Cardiac muscle cell (in vitro differentiated cells and primary cell): ENCODE measurements at regions not wholly inside any gene's neighbourhood (a gene's known extent, or its start where the extent isn't known, plus 50 kb on each side); places are given as distances from the start of the nearest gene placed in this dataset.

ENCODE experiments used
- DNase-seq, 2 donors: peaks; one replicate each; pipeline versions ENCODE4 v3.0.0 to v3.0.0-alpha.2; 2010 to 2017; ENCODE audit warnings: low read depth in 1 of 2, low spot score in 1 of 2
- H3K27ac ChIP-seq: fragments of 200-600 bp; sonication (generic); 2 replicates; pipeline ENCODE4 v1.5.1; 2016
- H3K27me3 ChIP-seq: fragments of 200-600 bp; sonication (generic); 2 replicates; pipeline ENCODE4 v1.6.0; 2016; ENCODE audit warnings: control low read depth
- H3K36me3 ChIP-seq: fragments of 200-600 bp; sonication (generic); 2 replicates; pipeline ENCODE4 v1.5.1; 2016; ENCODE audit warnings: control low read depth
- H3K4me1 ChIP-seq: fragments of 200-600 bp; sonication (generic); 2 replicates; pipeline ENCODE4 v1.8.1; 2017; ENCODE audit warnings: low read depth, mild to moderate bottlenecking, mixed run types
- H3K4me3 ChIP-seq: fragments of 200-600 bp; sonication (generic); 2 replicates; pipeline ENCODE4 v1.5.1; 2016; ENCODE audit warnings: mild to moderate bottlenecking
- H3K9me3 ChIP-seq: fragments of 200-600 bp; sonication (generic); 2 replicates; pipeline ENCODE4 v1.5.1; 2017; ENCODE audit warnings: low read depth, mild to moderate bottlenecking, control low read depth
- CTCF ChIP-seq: IDR thresholded peaks from 2 replicates; pipeline ENCODE4 v1.5.1; 2012; ENCODE audit warnings: low read depth, mild to moderate bottlenecking, low read length

- Histone ChIP-seq H3K9me3 (no peaks in the 10 kb centered on the region), H3K4me1 (no peaks in the 10 kb centered on the region), H3K27me3 (no peaks in the 10 kb centered on the region), H3K4me3 (no peak overlapping the region), H3K27ac (no peak overlapping the region), H3K36me3 (no peaks in the 10 kb centered on the region)
- no peak for TF ChIP-seq CTCF
- no peak for DNase-seq
These were observed 1142.1 kb upstream of the CADM2 start for GRCh38 chr3:83816653-83817052.

GRCh38 chr3:83821506-83821905, 1137.3 kb upstream of the CADM2 start:
- Histone ChIP-seq H3K27ac (no peak overlapping the region), H3K9me3 (no peaks in the 10 kb centered on the region), H3K27me3 (no peaks in the 10 kb centered on the region), H3K4me3 (no peak overlapping the region), H3K4me1 (no peaks in the 10 kb centered on the region), H3K36me3 (no peaks in the 10 kb centered on the region)
- DNase-seq: no peak
- TF ChIP-seq CTCF: no peak

GRCh38 chr3:83823095-83823494, 1135.7 kb upstream of the CADM2 start:
- TF ChIP-seq CTCF: no peak

GRCh38 chr3:83835040-83835439, 1123.7 kb upstream of the CADM2 start:
- Histone ChIP-seq H3K4me3 (no peak overlapping the region), H3K9me3 (no peaks in the 10 kb centered on the region), H3K36me3 (no peaks in the 10 kb centered on the region), H3K4me1 (no peaks in the 10 kb centered on the region), H3K27ac (no peak overlapping the region), H3K27me3 (no peaks in the 10 kb centered on the region)
- DNase-seq: no peak
- TF ChIP-seq CTCF: no peak

More at GRCh38 chr3:83823095-83823494, 1135.7 kb upstream of the CADM2 start:
- DNase-seq: no peak
- no peaks in the 10 kb centered on the region for H3K27me3 ChIP-seq
- H3K9me3 ChIP-seq: no peaks in the 10 kb centered on the region
- no peak overlapping the region for H3K4me3 ChIP-seq
- no peak overlapping the region for H3K27ac ChIP-seq
- H3K4me1 ChIP-seq: no peaks in the 10 kb centered on the region
- H3K36me3 ChIP-seq: no peaks in the 10 kb centered on the region

GRCh38 chr3:83842511-83842910, 1116.3 kb upstream of the CADM2 start:
- DNase-seq: no peak

More at GRCh38 chr3:83842511-83842910, 1116.3 kb upstream of the CADM2 start:
- no peaks in the 10 kb centered on the region for H3K9me3 ChIP-seq
- no peaks in the 10 kb centered on the region for H3K4me1 ChIP-seq
- TF ChIP-seq CTCF: no peak
- no peaks in the 10 kb centered on the region for H3K27me3 ChIP-seq
- no peak overlapping the region for H3K4me3 ChIP-seq
- H3K36me3 ChIP-seq: no peaks in the 10 kb centered on the region
- no peak overlapping the region for H3K27ac ChIP-seq
